A673 (cell line): ENCODE measurements at regions not wholly inside any gene's neighbourhood (a gene's known extent, or its start where the extent isn't known, plus 50 kb on each side); places are given as distances from the start of the nearest gene placed in this dataset.

Experiments
- EZH2 ChIP-seq: fragments of 200-600 bp; sonication (generic); IDR thresholded peaks from 2 replicates; pipeline ENCODE4 v1.6.1; 2017; ENCODE audit warnings: borderline replicate concordance, low read depth, mild to moderate bottlenecking, mixed read lengths, antibody characterized with exemption, low read length; ENCODE audit not compliant: poor library complexity, severe bottlenecking
- TF ChIP-seq, protein P1 (sequence below): fragments of 300-800, 200-600 bp; sonication (generic); conservative IDR thresholded peaks from 2 replicates; pipeline ENCODE4 v1.5.1; 2017; ENCODE audit warnings: low read depth, mild to moderate bottlenecking, antibody characterized with exemption, low read length, moderate library complexity, mixed read lengths

DNA sequence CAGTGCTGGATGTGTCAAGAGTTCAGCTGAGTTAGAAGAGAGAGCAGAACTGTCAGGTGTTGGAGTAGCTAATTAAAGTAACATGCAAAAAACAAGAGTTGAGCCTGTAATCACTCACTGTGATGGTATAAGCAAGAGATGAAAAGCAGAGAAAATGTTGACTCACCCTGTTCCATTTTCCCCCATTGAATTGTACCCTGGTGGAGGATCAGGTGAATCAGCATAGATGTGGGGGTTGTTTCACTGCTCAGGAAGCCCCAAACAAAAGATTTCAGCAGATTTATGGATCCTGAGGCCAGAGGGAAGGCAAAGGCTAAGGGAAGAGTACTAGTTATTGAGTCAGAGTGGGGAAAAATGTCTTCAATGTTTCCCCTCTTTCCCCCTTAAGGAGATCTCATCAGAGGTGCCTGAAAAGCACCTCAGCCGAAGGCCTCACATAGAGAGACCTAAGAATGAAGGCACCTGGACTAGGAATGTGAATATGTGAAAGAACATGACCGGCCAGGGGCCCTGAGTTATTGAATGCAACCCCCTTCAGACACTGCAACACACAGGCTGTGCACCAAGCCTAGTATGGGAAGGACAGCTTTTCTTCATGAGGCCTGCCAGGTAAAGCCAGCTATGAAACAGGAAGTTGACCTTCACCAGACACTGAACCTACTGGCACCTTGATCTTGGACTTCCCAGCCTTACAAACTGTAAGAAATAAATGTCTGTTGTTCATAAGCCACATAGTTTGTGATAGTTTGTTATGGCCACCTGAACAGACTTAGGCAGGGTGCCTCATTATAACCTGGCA lies 90.1 kb downstream of the TMCO5A start:
- TF ChIP-seq, protein P1, sequence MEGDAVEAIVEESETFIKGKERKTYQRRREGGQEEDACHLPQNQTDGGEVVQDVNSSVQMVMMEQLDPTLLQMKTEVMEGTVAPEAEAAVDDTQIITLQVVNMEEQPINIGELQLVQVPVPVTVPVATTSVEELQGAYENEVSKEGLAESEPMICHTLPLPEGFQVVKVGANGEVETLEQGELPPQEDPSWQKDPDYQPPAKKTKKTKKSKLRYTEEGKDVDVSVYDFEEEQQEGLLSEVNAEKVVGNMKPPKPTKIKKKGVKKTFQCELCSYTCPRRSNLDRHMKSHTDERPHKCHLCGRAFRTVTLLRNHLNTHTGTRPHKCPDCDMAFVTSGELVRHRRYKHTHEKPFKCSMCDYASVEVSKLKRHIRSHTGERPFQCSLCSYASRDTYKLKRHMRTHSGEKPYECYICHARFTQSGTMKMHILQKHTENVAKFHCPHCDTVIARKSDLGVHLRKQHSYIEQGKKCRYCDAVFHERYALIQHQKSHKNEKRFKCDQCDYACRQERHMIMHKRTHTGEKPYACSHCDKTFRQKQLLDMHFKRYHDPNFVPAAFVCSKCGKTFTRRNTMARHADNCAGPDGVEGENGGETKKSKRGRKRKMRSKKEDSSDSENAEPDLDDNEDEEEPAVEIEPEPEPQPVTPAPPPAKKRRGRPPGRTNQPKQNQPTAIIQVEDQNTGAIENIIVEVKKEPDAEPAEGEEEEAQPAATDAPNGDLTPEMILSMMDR: no peak
- TF ChIP-seq EZH2: no peak
